ENCODE measurements at regions not wholly inside any gene's neighbourhood (a gene's known extent, or its start where the extent isn't known, plus 50 kb on each side); places are given as distances from the start of the nearest gene placed in this dataset.

DNA sequence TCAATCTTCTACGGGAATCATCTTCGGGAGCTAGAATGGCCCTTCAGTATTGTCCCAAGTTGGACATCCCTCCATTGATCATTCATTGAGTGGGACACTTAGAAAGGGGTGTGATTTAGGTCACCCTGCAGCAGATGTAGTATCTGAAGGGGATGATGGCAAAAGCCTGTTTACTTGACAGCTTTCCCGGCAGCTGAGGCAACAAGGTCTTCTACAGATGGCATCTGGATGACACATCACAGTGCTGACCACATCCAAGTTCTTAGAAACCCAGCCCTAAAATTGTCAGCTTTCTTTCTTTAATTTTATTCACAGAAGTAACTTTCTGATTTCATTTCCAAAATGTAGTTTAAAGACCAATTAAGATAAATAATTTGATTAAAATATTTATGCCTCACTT lies 150.3 kb downstream of the AMY1C start:
- TF ChIP-seq, protein P1, sequence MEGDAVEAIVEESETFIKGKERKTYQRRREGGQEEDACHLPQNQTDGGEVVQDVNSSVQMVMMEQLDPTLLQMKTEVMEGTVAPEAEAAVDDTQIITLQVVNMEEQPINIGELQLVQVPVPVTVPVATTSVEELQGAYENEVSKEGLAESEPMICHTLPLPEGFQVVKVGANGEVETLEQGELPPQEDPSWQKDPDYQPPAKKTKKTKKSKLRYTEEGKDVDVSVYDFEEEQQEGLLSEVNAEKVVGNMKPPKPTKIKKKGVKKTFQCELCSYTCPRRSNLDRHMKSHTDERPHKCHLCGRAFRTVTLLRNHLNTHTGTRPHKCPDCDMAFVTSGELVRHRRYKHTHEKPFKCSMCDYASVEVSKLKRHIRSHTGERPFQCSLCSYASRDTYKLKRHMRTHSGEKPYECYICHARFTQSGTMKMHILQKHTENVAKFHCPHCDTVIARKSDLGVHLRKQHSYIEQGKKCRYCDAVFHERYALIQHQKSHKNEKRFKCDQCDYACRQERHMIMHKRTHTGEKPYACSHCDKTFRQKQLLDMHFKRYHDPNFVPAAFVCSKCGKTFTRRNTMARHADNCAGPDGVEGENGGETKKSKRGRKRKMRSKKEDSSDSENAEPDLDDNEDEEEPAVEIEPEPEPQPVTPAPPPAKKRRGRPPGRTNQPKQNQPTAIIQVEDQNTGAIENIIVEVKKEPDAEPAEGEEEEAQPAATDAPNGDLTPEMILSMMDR (conservative IDR thresholded peaks at IDR 0.05; ENCODE audit: low read length), result no peak
- no peak for TF ChIP-seq EZH2phosphoT487 (IDR thresholded peaks at IDR 0.05; ENCODE audit: borderline replicate concordance)
